GM18519 (cell line): ENCODE measurements at regions not wholly inside any gene's neighbourhood (a gene's known extent, or its start where the extent isn't known, plus 50 kb on each side); places are given as distances from the start of the nearest gene placed in this dataset.
"Not testable (repeated sequence)": the region's sequence is repeated elsewhere in the genome, so short reads cannot be mapped to it uniquely, and the experiment has no call there.

Experiments
- ATAC-seq: cut with Tn5 transposase; IDR thresholded peaks from one replicate; pipeline ENCODE4 v1.9.1; 2021; ENCODE audit warnings: mild to moderate bottlenecking, moderate library complexity; ENCODE audit not compliant: unreplicated experiment, low FRiP score

GRCh38 chr11:23429569-23429968 is 569.3 kb upstream of the CCDC179 start:
- no peak for ATAC-seq

- ATAC-seq: no peak
Measured at GRCh38 chr11:23453522-23453921, 593.2 kb upstream of the CCDC179 start.

- ATAC-seq: no peak
Measured at GRCh38 chr11:23455321-23455891, 595.1 kb upstream of the CCDC179 start.

- no peak for ATAC-seq
Measured at GRCh38 chr11:23457641-23458040, 597.4 kb upstream of the CCDC179 start.

GRCh38 chr11:23471878-23472277 is 611.6 kb upstream of the CCDC179 start:
- no peak for ATAC-seq

- no peak for ATAC-seq
Measured at GRCh38 chr11:23473782-23474181, 613.5 kb upstream of the CCDC179 start.

- ATAC-seq: no peak
Measured at GRCh38 chr11:23480736-23481135, 620.5 kb upstream of the CCDC179 start.

GRCh38 chr11:23484146-23484545 is 623.9 kb upstream of the CCDC179 start:
- ATAC-seq: not testable (repeated sequence)

GRCh38 chr11:23484618-23485017 is 624.3 kb upstream of the CCDC179 start:
- ATAC-seq: not testable (repeated sequence)

- no peak for ATAC-seq
Measured at GRCh38 chr11:23490557-23491235, 630.4 kb upstream of the CCDC179 start.

- no peak for ATAC-seq
Measured at GRCh38 chr11:23494981-23495380, 634.7 kb upstream of the CCDC179 start.

GRCh38 chr11:23496340-23496739 is 636.1 kb upstream of the CCDC179 start:
- ATAC-seq: no peak

GRCh38 chr11:23497040-23497439 is 636.8 kb upstream of the CCDC179 start:
- ATAC-seq: no peak

GRCh38 chr11:23502389-23502788 is 642.1 kb upstream of the CCDC179 start:
- no peak for ATAC-seq

- ATAC-seq: no peak
Measured at GRCh38 chr11:23502826-23503225, 642.6 kb upstream of the CCDC179 start.

GRCh38 chr11:23509023-23509422 is 648.7 kb upstream of the CCDC179 start:
- ATAC-seq: no peak

- ATAC-seq: no peak
Measured at GRCh38 chr11:23509821-23510220, 649.5 kb upstream of the CCDC179 start.

- ATAC-seq: no peak
Measured at GRCh38 chr11:23519194-23519593, 658.9 kb upstream of the CCDC179 start.

GRCh38 chr11:23520226-23520960 is 660.1 kb upstream of the CCDC179 start:
- ATAC-seq: no peak

GRCh38 chr11:23536907-23537306 is 676.6 kb upstream of the CCDC179 start:
- no peak for ATAC-seq

- no peak for ATAC-seq
Measured at GRCh38 chr11:23539556-23539955, 679.3 kb upstream of the CCDC179 start.

GRCh38 chr11:23540101-23540561 is 679.9 kb upstream of the CCDC179 start:
- ATAC-seq: peak; percentile 83
